ENCODE measurements at regions not wholly inside any gene's neighbourhood (a gene's known extent, or its start where the extent isn't known, plus 50 kb on each side); places are given as distances from the start of the nearest gene placed in this dataset.
A peak's percentile ranks its signal among the peaks of the same experiment; 100 is the strongest.

DNA sequence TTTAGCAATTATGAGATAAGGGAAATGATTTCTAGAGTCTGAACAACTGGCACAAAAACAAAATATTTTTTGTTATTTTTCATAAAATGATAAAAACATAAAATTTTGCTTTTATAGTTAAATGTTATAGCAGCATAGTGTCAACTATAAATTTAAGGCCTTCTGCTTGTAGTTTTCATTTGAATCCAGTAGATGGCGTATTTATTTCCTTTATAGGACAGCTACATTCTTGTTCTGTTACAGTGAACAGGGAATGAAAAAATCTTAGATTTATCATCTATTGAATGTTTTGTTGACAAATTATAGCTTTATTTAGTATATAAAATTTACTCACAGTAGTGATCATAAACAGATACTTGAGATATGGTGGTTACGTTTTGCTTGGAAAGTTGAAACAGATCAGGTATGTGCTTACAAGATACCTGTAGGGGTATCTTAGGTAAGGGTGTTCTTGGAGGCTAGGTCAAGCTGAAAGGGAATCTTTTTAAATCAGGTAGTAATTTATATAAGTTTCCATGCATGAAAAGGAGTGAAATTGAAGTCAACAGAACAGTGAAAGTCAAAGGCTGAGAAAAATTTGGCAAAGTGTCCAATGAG lies 239.3 kb upstream of the GRIN3A start:
- TF ChIP-seq, protein P1, sequence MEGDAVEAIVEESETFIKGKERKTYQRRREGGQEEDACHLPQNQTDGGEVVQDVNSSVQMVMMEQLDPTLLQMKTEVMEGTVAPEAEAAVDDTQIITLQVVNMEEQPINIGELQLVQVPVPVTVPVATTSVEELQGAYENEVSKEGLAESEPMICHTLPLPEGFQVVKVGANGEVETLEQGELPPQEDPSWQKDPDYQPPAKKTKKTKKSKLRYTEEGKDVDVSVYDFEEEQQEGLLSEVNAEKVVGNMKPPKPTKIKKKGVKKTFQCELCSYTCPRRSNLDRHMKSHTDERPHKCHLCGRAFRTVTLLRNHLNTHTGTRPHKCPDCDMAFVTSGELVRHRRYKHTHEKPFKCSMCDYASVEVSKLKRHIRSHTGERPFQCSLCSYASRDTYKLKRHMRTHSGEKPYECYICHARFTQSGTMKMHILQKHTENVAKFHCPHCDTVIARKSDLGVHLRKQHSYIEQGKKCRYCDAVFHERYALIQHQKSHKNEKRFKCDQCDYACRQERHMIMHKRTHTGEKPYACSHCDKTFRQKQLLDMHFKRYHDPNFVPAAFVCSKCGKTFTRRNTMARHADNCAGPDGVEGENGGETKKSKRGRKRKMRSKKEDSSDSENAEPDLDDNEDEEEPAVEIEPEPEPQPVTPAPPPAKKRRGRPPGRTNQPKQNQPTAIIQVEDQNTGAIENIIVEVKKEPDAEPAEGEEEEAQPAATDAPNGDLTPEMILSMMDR (IDR thresholded peaks at IDR 0.05): peak in 3 of 4 experiments; percentile 38 to 57 (median 51)
- TF ChIP-seq POLR2A (IDR thresholded peaks at IDR 0.05): no peak

Data from prostate gland (tissue), 2 donors.